NCI-H460 (cell line): ENCODE measurements at regions not wholly inside any gene's neighbourhood (a gene's known extent, or its start where the extent isn't known, plus 50 kb on each side); places are given as distances from the start of the nearest gene placed in this dataset.

Source experiments
- DNase-seq: peaks from one replicate; pipeline ENCODE4 v3.0.0-alpha.2; 2016; ENCODE audit warnings: low read depth; ENCODE audit errors: extremely low read depth

DNA sequence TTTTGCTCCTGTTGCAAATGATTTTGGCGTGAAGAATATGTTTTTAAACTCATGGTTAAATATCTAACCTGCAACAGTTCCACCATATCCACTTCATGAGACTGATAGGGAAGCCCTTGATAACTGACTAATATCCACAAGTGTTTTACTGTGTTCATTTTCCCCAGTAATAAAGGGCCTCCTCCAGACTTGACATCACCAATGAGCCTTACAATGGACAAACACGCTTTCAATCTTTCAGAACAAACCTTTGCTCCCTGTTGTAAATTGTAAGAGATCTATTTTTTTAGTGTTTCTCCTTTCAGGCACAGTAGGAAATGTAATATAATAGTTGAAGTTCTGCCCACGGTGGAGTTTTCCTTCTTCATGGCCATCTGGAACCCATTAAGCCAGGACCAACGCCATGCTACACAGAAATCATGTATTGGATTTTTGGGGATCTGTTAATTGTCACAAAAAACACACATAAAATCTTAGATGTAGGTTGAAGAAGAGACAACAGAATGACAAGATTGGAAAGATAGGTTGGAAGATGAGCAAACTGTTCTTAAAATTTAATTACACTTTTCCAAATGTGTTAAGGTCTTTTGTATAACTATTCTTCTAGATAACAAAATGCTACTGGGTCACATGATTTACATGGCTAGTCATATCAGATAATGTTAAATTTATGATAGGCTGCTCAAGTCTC, 1030.1 kb downstream of the FSTL5 start:
- no peak for DNase-seq

DNA sequence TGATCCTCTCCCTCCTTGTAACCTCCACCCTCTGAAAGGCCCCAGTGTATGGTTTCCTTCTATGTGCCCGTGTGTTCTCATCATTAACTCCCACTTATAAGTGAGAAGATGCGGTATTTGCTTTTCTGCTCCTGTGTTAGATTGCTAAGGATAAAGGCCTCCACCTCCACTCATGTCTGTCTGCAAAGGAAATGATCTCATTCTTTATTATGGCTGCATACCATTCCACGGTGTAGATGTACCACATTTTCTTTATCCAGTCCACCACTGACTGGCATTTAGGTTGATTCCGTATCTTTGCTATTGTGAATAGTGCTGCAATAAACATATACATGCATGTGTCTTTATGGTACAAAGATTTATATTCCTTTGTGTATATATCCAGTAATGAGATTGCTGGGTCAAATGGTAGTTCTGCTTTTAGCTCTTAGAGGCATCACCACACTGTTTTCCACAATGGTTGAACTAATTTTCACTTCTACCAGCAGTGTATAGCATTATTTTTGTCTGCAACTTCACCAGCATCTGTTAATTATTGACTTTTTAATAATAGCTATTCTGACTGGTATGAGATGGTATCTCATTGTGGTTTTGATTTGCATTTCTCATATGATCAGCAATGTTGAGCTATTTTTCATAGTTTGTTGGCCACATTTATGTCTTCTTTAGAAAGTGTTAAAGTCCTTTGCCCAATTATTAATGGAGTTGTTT, 1030.9 kb downstream of the FSTL5 start:
- DNase-seq = no peak

DNA sequence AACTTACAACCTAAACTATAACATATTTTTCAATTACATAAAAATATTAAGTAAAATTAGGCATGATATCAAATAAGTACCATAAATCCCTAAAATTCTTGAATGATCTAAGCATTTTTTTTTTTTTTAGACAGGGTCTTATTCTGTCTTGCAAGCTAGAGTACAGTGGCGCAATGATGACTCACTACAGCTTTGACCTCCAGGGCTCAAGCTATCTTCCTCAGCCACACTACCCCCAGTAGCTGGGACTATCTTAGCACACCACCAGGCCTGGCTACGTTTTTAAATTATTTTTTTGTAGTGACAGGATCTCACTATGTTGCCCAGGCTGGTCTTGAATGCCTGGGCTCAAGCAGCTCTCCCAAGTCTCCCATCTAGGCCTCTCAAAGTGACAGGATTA, 1042.3 kb downstream of the FSTL5 start:
- no peak for DNase-seq

DNA sequence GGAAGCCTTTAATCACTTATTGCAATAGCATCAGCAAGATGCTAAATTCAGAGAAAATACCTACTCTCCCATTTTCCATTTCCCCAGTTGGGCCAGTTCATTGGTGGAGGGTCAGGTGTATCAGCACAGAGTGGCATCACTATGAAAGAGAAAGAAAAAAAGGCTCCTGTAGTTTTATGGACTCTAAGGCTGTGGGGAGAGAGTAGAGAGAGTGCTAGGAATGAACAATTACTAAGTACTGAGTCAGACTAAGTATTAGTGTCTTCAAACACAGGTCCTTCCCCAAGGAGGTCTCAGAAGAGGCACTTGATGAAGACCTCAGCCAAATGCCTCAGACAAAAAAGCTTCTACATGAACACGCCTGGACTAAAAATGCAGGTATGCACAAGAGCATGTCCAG, 1061.9 kb downstream of the FSTL5 start:
- DNase-seq = no peak

DNA sequence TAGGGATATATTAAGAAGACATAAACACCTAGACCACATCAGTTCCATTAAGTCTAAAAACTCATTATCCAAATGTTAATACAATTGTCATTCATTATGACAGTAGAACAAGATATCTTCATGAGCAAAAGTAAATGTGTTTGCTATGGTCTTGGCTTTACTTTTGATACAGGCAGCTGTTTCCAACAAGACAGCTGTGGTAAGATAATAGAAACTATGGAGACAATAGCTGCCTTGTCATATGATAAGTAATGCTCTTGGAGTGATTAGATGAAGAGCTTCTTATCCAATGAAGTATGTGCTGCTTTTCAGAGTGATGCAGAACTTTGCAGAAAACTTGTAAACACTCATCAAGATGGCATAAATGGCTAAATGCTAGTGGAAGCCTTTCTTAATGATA, 1066.0 kb downstream of the FSTL5 start:
- no peak for DNase-seq

DNA sequence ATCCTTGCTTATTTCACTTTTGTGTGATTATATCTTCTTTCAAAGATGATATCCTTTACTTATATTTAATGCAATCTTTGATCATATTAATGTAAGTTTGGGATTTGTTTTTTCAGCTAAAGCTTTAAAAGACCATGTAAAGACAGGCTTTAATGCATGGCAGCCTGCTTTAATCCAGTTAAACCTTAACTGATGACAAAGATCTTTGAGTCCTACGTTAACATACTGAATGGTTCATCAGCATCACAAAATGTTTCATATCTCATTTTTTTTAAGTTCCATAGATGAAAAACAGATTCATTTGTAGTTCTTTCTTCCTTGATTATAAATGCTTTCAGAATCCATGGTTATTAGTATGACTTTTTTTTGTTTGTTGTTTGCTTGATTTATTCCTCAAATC, 1102.8 kb downstream of the FSTL5 start:
- no peak for DNase-seq
